G401.6 (cell line): ENCODE measurements at regions not wholly inside any gene's neighbourhood (a gene's known extent, or its start where the extent isn't known, plus 50 kb on each side); places are given as distances from the start of the nearest gene placed in this dataset.
"Not testable (repeated sequence)": the region's sequence is repeated elsewhere in the genome, so short reads cannot be mapped to it uniquely, and the experiment has no call there.

Source experiments
- FAIRE-seq: peaks from 2 replicates; lab custom pipeline; 2012; peaks lifted over from hg19 to GRCh38; lab: Jason Lieb, UNC

DNA sequence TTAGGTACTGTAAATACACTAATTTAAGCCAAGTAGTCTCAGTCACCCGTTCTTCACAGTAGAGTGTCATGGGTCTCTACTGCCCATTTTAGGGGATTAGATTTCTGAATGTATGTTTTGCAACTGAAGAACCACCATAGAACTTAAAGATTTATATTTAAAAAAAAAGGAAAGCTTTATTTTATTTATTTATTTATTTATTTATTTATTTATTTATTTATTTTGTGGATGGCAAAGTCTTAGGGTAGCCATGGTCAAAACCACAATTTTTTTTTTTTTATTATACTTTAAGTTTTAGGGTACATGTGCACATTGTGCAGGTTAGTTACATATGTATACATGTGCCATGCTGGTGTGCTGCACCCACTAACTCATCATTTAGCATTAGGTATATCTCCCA lies 960.4 kb upstream of the COX7C start:
- not testable (repeated sequence) for FAIRE-seq

DNA sequence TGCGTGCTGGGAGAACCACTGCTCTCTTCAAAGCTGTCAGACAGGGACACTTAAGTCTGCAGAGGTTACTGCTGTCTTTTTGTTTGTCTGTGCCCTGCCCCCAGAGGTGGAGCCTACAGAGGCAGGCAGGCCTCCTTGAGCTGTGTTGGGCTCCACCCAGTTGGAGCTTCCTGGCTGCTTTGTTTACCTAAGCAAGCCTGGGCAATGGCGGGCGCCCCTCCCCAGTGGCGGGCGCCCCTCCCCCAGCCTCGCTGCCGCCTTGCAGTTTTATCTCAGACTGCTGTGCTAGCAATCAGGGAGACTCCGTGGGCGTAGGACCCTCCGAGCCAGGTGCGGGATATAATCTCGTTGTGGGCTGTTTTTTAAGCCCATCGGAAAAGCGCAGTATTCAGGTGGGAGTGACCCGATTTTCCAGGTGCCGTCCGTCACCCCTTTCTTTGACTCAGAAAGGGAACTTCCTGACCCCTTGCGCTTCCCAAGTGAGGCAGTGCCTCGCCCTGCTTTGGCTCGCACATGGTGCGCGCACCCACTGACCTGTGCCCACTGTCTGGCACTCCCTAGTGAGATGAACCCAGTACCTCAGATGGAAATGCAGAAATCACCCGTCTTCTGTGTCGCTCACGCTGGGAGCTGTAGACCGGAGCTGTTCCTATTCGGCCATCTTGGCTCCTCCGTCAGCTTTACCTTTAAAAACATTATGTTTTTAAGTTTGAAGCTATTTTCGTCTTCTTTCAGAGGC lies 954.6 kb upstream of the COX7C start:
- not testable (repeated sequence) for FAIRE-seq

DNA sequence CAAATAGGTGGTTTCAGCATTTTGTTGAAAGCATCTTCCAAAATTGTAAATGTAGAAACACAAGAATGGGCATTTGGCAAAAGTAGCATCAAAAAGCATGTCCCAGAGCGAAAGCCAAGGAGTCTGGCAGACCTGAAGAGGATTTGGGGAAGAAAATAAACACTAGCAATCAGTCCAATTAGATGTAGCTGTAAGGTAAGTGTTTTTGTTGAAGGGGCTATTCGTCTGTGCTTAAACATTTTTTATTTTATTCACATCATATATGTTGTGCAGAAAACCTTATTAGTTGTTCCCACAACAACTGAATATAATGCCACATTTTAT lies 954.1 kb upstream of the COX7C start:
- FAIRE-seq: no peak

DNA sequence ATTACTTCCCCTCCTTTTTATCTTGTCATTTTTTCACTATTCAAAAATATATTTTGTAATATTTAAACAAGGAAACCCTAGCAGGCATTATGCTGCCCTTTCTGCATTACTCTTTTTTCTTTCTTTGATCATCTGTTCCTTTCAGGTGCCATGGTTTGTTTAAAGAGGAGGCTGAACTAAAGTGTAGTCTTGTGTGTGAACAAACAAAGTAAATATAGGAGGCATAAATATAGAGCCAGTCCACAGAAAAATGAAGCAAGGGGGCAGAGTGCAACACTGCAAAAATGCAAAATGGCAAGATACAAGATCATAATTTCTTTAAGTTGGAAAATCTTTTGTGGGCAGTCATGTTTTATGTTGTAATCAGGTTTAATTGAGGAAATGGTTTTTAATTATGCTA lies 947.3 kb upstream of the COX7C start:
- no peak for FAIRE-seq

DNA sequence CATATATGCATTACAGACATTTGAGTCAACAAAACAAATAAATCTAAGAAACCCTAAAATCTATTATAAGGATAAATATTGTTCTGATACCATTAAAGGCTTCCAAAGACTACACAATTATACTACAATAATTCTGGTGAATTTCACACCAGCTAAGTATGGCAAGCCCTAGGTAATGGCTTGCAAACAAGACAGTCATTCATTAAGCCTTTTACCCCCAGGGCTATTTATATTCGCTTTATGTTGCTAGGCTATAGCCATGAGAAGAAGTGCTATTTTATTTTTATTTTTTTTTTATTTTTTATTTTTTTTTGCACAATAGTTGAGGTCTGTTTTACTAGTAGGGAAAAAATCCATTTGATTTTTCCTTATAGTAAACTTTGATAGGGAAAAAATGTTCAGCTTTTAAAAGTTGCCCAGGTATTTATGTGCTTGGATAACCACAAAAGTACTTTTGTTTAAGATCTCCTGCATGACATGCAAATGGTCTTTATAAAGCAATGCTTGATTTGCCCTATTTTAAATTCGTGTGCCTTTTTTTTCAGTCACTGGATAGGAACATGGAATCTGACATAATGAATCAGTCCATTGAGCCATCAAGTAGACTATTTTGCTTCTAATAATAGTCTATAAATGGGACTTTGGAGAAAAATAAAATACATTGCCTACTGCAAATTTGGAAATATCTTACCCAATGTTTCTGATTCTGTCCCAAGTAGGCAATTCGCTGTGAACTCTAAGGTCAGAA lies 946.3 kb upstream of the COX7C start:
- FAIRE-seq: no peak

DNA sequence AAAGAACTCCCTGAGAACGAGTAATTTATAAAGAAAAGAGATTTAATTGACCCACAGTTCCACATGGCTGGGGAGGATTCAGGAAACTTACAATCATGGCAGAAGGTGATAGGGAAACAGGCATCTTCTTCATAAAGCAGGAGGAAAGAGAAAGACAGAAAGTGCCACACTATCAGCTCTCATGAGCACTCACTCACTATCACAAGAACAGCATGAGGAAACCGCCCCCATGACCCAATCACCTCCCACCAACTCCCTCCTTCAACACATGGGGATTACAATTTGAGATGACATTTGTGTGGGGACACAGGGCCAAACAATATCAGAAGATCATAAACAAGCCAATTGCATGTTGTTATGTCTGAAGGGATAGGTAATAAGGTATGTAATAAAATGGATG lies 935.9 kb upstream of the COX7C start:
- no peak for FAIRE-seq

DNA sequence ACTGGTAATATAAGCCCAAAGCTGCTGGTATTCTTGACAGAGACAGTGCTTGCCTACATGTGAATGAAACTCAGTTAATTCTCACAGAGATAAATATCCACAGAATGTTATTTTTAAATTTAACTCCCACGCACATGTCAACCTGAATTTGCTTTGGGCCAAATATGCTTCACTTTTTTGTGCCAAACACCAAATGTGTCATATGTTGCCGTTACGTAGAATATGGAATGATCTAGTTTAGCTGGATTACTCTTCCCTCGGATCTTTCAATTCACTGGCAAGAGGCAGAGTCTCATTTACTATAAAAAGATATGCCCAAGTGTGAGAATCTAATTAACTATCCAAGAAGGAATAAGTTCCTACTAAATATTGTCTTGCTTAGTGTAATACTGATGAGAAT lies 933.4 kb upstream of the COX7C start:
- FAIRE-seq: no peak

DNA sequence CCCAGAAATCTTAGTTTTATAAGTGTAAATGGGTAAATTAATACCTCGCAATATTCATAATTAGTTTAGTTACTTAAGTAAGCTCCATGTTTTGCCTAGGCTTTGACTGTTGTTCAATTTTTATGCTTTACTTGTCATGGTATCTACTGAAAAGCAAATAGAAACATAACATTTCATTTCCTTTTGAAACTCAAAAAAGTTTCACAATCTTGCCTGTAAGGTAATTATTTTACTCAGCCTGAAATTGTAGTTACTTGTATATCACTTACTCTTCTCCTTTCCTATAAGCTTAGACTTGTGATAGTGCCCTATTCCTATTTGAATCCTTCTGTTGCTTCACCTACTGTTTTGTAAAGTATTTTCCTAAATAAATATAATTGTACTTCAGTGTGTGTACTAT lies 914.4 kb upstream of the COX7C start:
- no peak for FAIRE-seq

DNA sequence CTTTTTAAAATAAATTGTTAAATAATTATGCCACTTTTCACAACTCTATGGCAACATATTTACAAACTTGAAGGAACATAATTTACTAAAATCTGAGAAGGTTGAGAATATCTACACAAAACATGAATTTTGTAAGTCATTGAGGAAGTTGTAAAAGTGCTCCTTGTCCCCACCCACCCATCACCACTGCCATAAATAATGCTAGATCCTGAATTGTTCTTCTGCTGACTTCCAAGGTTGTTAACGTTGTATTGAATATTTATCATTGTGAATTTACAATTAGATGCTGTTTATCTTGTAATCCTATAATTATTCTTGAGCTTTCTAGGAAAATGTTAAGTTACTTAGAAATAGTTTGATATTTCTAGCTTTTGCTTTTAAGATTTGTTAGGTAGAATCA lies 908.0 kb upstream of the COX7C start:
- no peak for FAIRE-seq

DNA sequence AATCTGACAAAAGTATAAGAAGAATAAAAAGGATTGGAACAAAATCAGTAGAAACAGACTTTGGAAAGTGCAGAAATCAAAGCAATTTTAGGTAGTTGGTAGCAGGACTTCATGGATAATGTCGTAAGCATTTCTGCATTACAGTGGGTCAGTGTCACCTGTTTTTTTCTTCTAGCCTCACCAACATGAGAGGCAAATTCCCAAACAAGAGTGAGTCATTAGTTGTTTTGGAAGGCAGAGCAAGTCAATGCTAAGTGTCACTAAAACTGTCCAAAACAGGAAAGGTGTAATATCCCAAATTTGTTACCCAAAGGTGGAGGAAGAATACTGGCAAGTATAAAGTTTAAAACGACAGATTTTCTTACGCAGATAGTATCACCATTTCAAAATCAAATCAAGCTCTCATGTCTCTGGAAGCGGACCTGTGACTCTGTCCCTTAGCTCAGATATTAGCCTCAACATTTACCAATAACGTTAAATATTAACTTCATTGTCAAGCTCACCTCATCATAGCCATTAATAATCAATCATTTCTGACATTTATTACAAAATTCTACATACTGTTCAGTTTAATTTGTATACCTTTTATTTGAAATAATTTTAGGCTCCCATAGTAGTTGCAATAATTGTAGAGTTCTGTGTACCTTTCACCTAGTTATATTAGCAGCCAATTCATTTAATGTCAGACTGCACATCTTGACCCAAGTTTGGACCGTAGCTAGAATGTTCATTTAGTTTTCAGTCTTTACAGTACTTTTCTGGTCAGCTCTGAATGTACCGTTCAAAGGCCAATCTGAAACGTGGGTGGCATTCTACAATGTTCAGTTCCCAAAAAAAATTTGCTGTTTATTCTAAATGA lies 901.2 kb upstream of the COX7C start:
- FAIRE-seq: no peak

DNA sequence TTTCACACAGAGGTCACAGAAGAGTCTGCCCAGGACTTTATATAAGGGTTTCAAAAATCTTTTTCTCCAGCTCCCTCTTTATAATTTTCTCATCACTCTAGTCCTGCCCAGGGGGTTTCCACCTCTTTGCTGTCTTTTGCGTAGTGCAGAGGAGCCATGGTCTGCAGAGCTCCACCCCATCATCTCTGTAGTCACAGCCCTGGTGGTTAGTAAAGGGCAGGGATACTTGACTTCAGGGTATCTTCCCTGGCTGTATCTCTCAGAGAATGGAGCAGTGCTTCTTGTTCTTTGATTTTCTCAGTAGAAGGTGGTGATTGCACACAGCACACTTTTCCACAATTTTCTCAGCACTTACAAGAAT lies 900.6 kb upstream of the COX7C start:
- no peak for FAIRE-seq

DNA sequence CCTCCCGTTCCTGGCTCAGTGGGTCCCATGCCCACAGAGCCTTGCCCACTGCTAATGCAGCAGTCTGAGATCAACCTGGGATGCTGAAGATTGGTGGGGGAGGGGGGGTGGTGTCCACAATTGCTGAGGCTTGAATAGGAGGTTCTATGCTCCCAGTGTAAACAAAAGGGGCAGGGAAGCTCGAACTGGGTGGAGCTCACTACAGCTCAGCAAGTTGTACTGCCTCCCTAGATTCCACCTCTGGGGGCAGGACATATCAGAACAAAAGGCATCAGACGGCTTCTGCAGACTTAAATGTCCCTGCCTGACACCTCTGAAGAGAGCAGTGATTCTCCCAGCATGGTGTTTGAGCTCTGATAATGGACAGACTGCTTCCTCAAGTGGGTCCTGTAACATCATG lies 885.6 kb upstream of the COX7C start:
- no peak for FAIRE-seq

DNA sequence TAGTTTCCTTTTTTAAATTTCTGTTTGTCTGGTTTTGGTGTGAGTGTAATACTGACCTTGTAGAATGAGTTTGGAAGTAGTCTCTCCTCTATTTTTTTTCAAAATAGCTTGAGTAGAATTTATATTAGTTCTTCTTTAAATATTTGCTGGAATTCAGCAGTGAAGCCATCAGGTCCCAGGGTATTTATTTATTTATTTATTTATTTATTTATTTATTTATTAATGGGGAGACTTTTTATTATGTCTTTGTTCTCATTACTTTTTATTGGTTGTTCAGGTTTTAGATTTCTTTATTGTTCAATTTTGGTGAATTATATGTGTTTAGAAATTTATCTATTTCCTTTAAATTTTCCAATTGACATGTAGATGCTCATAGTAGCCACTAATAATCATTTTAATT lies 875.8 kb upstream of the COX7C start:
- no peak for FAIRE-seq

DNA sequence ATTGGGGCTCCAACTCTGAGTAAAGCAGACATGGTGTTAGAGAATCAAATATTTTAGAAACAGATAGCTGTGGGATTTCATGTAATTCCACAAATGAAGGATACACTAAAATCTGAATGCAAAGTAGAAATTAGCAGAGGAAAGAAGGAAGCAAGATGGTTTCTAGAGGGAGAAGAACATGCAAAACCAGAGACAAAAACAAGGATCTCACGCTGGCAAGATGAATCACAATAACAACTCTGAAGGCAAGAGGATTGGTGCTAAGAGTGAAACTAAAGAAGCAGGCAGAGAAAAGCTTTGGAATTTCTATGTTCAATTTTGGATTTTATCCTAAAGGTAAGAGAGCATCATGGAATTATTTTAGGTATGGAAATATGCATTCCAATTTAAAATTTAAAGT lies 857.2 kb upstream of the COX7C start:
- no peak for FAIRE-seq

DNA sequence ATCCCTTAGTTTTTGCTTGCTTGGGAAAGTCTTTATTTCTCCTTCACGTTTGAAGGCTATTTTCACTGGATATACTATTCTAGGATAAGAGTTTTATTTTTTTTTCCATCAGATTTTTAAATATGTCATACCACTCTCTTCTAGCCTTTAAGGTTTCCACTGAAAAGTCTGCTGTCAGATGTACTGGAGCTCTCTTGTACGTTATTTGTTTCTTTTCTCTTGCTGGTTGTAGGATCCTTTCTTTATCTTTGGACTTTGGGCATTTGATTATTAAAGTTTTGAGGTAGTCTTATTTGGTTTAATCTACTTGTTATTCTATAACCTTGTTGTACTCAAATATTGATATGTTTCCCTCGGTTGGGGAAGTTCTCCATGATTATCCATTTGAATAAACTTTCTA lies 848.4 kb upstream of the COX7C start:
- no peak for FAIRE-seq

DNA sequence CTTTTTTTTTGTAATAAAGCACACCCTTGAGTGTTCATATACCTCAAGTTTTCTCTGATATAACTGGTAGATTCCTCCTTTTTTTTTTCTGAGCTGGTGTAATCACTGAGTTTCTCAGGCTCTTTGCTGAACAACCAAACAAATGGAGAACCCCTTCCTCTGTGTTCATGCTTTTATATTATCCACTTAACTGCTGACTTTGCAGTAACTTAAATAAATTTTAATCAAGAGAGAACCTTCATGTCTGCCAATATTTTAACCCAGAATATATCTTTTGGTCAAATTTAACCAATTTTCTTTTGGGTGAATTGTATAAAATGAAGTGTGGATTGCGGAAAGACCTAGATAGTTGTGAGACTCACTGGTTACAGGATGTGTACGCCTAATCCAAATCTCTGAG lies 833.0 kb upstream of the COX7C start:
- FAIRE-seq: no peak

DNA sequence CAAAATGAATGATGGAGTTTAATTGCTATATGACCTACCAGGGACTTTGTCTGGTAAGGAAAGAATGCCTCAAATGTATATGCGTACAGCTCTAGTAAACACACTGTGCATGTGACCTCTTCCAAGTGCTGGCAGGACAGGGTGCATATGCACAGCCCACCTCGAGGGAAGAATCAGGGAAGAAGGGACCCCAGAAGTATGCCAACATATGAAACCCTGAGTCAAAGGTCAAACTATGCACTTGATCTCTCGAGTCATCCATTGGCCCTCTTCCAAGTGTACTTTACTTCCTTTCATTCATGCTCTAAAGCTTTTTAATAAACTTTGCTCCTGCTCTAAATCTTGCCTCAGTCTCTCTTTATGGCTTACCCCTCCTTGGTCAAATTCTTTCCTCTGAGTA lies 804.6 kb upstream of the COX7C start:
- FAIRE-seq: no peak

DNA sequence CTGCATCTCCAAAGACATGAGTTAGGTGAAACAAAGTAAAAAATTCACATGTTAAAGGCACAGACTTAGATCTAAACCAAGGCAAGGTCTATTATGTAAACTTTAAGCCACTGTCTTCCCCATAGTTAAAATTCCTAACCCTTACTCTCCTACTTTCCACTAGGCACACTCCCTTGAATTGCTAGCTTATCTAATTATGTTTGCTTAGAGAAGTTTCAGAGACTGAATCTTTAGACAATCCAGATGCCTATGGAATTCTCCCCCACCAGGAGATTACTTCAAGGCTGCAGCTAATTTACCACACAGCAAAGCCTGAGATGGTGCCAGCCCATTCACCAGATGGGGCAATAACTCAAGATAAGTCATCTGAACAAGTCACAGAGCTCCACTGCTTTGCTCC lies 803.1 kb upstream of the COX7C start:
- no peak for FAIRE-seq

DNA sequence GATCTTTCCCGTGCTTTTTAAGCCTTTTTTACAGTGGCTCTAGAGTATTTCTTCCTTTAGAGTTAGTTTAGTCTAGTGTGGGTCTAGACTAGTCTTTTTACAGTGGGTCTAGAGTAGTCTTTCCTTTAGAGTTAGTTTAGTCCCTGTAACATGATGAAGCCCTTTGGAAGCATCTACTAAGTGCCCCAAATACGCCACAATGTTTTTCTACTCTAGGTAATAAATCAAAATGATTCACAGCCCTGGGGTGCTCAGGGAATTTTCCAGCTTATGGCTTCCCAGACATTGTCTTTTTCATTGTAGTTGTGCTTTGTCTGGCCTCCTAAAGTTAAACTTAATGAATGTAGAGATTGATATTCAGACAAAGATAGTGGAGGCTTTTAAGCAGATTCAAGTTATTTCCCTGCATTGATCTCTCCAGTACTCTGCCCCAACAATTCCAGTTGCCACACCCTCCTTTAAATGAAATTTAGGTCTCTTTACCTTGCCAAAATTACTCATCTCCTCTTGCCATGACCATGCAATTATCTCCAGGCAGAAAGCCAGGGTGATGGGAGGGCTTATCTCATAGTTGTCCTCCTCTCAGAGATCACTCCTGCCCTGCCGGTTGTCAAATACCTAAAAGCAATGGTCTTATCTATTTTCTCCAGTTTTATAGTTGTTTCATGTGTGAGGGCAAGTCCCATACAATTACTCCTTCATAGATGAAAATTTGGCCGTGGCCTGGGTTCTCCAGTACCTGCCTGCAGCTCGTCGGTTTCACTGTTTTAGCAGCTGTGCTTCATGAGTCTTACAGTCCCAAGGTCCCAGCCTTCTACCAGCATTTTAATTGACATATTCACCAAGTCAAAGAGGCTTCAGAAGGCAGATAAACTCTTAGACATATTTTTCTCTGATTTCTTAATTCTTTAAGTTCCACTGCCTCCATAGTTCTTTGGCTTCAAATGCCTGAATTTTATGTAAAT lies 794.0 kb upstream of the COX7C start:
- no peak for FAIRE-seq

DNA sequence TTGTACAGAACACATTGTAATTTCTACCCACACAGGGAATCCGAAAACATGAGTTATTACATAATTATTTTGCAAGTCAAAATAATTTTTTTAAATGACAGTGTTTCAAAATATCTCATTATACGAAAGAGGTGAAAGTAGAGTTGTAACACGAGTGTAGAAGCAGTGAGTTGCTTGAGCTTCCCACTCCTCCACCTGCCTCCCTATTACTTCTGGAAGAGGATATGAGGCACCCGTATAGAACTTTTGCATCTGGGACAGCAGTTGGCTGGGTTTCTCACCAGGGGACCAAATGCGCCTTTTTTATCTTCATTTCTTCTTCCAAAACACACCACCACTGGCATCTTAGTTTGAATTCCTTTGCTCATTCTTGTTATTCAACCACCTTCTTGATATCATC lies 779.0 kb upstream of the COX7C start:
- no peak for FAIRE-seq

DNA sequence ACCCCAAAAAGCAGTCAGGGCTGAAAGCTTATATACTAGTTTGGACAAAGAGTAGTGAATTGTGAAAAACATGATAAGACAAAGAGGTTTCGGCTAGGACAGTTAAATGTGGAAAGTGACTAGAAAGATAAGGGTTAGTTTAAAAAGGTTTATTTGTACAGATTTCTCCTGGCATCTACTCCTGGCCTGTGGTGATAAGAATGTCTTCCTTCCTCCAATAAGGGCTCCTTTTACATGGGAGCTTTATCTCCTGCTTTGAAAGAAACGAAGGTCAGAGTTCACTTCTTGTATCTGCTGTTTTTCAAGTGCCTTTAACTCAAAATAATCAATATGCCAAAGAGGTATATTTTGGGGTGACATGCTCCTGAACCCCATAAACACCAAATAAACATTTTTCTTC lies 776.1 kb upstream of the COX7C start:
- no peak for FAIRE-seq

DNA sequence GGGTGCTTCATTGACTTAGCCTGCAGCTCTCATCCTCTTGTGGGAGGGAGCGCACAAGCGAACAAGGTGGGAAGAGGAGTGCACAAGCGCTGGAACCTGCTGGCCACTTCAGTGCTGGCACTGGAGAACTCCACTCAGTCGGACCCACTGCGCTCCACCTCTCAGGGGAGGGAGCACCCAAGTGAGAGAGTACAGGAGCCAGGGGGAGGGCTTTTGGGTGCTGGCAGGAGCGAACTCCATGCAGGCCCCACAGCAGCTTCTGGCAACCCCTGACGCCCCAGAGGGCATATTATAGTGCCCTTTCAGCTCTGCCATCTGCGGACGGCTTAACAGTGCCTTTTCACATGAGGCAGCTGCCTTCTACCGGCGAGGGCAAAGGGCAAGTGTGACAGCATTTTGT lies 774.2 kb upstream of the COX7C start:
- no peak for FAIRE-seq
